DMS79 (cell line): ENCODE measurements at regions not wholly inside any gene's neighbourhood (a gene's known extent, or its start where the extent isn't known, plus 50 kb on each side); places are given as distances from the start of the nearest gene placed in this dataset.

Experiments
- DNase-seq: peaks from one replicate; lab custom pipeline; 2025; lab: John Stamatoyannopoulos, UW

DNA sequence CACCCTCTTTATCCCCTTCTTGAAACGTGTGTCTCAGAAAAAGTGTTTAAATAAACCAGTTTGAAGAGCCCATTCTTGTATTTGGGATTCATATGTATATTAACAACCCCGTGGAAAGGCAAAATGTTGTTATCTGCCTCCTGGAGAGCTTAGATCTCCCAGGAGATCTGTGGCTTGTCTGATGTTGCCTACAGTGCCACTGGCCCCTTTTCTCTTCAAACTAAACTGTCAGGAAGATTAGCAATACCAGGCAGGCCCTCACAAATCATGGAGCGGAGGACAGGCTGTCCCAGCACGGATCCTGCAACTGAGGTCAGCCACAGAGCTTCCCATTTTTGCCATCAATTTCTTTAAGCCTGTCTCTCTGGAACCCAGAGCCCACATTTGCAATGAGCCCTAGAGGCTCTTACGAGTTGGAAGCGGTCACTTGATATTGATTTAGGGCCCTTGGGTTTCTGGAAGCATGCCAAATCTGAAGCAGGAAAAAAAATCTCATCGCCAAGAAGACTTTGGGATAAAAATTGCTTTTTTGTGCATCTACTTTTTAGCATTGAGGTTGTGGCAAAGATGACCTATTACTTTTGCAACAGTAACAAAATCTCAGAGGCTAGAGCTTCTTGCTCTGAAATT lies 234.1 kb downstream of the OPA1 start:
- DNase-seq = peak; percentile 50

DNA sequence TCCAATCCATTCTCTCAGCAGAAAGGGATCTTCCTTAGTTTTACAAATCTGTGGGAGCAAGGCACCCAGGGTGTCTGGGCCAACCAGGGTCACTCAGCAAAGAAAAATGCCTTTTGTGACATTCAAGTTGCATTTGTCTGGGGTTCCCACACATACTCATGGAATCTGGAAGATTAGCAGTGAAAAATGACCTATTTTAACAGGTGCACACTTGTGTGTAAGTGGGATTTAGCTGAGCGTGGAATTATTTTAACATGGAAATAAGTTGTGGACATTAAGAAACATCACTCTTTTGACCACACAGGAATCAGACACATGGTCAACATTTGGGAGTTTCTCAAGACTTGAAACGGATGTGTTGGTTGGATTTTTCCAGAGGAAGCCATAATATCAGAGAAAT lies 234.9 kb downstream of the OPA1 start:
- no peak for DNase-seq

DNA sequence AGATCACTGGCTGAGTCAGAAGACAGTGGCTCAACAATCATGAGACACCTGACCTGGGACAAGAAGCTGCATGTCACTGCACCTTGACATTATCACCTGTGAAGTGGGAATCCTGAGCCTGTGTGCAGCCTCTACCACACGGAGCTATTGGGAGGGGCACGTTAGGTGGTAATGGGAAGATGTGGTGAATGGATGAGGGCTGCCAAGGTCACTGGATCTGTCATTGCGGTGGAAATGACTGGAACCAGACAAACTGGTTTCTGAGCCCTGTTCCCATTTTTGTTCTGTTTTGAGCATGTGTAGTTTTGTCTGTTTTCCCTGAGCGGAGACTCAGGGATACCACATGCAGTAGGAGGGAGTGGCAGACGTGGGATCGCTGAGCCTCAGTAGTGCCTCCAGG lies 235.5 kb downstream of the OPA1 start:
- DNase-seq = peak; percentile 31

DNA sequence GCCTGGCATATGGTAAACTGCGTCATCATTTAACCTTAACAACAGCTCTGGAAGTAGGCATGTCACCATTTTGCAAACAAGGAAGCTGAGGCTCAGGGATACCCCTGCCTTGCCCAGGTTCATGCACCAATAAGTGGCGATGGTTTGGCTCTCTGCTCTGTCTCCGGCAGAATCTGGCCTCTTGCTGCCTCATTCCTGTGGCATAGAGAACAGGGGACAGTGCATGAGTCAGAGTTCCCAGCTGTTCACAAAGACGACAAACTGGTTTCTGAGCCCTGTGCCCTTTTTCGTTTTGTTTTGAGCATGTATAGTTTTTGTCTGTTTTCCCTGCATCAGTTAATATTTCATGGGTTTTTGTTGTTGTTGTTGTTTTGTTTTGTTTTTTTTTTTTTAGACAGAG lies 236.8 kb downstream of the OPA1 start:
- peak; percentile 42 for DNase-seq

DNA sequence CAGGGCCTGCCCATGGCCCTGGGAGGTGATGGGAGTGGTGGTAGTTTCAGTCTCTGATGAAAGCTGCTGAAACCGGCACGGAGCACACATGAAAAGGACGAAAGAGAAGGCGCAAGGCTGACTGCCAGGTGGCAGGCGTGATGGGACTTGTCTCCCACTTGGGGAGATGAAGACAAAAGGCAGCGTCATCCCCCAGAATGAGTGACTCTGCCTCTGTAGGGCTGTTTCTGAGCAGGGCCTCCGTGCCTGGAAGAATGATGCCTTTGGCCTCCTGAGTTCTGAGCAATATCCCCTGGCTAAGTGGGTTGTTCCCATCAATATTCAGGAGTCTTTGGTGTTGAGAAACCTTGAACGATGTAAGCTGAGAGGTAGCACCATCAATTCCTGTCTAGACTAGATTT lies 237.8 kb downstream of the OPA1 start:
- DNase-seq = peak; percentile 99

DNA sequence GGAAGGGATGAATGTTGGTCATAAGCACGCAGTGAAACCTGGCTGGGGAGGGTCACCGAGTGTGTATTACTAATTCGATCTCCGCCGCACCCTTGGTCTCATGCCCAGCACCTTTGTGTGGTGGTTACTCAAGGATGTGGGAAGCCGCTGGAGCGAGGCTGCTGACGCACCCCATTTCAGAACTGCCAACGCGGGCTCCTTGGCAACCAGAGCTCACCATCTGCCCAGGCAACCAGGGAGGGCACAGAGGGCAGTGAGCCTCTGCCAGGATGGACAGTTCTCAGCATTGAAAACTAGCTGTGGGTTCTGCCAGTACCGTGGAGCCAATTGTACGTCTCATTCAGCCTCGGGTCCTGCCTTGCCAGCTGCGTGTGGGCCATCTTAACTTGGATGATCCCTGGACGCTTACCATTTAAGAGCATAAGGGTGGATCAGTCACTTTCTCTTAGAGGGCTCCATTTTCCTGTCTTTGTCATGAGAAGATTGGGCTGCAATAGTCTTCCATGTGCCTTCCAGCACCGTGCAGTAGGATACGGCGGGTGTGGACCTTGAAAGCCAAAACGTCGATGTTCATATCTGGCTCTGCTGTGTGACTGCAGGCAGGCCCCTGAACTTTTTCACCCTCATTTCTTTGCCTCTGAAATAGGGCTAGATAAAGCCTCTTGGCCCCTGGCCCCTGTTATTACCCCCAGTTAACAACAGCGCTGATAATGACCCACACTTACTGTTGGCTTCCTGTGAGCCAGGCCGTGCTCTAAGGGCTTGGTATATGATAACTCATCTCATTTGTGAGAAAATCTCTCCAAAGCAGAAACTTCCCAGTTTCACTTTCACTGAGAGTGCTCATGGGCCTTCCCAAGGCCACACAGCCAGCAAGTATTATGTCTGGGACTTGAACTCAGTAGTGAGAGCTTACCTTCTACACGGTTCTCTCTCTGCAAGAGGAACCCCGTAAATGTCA lies 238.8 kb downstream of the OPA1 start:
- peak; percentile 98 for DNase-seq

DNA sequence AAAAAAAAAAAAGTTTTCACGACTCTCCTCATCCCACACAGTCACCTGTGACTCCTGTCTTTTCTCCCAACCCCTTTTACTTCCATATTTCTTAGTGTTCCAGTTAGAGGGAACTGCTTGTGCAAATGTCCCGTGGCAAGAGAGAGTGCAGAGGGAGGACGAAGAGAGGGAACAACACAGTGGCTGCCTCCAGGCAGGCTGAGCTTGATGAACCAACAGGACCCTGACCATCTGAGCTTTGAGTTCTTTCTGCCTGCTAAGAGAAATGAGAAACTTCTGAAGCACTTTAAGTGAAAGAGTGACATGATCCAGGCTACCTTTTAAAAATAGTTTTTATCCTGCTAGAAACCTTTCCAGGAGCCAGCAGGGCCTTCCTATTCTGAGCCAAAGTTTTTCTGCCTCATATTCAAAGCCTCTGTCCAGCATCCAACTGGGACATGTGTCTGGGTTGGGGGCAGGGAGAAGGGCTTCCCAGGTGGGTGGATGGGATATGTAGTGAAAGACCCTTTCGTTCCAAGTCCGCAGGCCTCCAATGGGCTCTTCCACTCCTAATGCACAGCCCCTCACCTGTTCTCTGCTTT lies 239.9 kb downstream of the OPA1 start:
- no peak for DNase-seq

DNA sequence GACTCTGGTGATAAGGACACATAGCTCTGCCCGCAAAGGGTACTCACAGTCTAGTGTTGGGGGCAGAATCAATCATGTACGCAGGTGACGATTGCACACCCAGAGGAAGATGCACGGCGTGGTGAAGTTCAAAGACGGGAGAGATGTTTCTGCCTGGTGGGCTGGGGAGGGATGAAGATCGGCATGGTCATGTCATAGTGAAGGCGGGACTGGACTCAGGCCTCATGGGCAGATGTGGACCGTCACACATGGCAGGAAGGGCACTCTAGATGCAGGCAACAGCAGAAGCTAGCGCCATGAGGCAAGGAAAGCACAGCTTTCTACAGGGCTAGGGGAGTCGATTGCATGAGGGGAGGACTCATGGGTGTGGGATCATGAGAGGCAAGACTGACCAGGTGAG lies 240.6 kb downstream of the OPA1 start:
- DNase-seq = no peak

DNA sequence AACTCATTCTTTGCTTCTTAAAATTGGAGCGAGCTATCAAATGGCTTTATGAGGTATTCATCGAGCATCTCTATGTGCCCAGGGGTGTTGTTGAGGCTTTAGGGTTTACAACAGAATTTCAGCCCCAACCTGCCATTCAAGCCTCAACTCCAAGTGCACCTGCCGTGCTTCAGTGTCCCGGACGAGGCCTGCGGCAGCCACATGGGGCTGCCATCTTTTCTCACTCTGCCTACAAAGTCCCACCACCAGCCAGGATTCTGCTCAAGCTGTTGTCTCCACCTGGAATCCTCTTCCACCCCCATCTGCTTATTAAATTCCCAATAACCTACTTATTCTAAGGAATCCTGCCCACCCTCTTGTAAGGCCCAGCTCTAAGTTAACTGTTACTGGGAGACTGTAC lies 242.4 kb downstream of the OPA1 start:
- DNase-seq = no peak

DNA sequence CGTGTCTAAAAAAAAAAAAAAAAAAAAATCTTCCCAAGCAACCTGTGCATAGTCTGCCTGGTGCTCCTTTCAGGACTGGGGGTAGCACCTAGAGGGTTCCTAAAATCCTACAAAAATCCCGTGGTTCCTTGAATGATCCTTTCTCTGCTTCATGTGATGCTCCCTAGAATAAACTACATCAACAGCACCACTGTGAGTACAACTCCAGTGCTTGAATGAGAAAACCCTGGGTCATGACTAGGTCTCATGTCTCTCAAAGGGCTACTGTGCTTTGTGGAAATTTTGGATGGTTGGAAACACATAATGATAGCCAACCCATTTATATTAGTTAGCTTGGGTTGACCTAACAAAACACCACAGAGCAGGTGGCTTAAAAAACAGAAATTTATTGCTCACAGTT lies 243.5 kb downstream of the OPA1 start:
- DNase-seq = no peak

DNA sequence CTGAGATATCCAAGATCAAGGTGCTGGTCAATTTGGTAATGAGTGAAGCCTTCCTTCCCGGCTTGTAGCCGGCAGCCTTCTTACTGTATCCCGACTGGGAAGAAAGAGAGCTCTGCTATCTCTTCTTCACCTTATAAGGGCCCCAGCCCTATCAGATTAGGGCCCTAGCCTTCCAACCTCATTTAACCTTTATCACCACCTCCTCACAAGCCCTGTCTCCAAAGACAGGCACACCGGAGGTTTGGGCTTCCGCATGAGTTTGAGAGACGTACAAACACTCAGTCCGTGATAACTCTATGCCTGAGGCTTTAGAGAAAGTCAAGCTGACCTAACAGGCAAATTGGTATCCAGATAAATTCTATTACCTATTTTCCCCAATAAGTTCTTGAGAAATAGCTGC lies 243.9 kb downstream of the OPA1 start:
- no peak for DNase-seq

DNA sequence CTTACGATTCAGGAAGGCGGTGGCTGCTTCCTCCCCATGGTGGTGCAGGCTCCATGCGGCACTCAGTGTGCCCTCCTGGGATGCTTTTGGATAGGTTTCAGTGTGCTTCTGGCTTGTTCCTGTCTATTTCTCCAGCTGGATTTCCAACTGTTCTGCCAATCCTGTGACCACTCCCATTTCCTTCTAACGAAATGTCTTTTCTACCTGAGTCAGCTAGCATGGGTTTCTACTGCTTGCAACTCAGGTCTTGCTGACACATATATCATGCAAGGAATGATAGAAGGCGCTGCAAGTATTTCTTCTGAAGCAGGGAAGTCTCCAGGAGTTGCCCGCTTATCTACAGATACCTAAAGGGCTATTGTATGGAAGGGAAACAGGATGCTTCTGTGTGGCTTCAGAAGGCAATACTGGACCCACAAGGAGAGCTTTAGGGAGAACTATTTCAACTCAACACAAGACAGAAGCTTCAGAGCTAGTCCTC lies 244.4 kb downstream of the OPA1 start:
- DNase-seq = no peak

DNA sequence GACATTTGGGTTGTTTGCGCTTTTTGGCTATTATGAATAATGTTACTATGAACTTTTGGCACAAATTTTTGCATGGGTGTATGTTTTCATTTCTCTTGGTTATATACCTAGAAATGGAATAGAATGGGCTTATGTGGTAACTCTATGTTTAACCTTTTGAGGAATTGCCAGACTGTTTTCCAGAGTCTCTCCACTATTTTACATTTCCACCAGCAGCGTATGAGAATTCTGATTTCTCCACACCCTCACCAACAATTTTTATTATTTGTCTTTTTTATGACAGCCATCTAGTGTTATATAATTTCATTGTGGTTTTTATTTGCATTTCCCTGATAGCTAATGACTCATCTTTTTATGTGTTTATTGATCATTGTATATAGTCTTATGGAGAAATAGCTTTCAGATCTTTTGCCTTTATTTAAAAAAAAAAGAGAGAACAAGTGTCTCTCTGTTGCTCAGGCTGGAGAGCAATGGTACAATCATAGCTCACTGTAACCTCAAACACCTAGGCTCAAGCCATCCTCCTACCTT lies 247.2 kb downstream of the OPA1 start:
- DNase-seq = no peak

DNA sequence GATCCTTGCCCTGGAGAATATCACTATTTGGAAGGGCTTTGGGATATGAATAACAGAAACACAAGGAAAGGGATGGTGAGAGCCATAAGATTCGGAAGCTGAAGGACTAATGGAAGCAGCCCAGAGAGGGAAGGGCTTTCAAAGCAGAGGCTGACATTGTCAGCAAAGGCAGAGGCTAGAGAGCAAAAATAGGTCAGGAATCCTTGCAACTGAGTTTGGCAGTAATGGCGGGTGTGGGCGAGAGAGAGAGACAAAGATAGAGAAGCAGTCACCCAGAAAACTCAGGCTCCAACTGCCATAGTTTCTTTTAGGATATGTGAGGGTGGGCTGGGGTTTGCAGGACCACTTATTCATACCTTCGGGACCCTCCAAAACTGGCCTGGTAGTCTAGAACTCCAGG lies 248.6 kb downstream of the OPA1 start:
- no peak for DNase-seq

DNA sequence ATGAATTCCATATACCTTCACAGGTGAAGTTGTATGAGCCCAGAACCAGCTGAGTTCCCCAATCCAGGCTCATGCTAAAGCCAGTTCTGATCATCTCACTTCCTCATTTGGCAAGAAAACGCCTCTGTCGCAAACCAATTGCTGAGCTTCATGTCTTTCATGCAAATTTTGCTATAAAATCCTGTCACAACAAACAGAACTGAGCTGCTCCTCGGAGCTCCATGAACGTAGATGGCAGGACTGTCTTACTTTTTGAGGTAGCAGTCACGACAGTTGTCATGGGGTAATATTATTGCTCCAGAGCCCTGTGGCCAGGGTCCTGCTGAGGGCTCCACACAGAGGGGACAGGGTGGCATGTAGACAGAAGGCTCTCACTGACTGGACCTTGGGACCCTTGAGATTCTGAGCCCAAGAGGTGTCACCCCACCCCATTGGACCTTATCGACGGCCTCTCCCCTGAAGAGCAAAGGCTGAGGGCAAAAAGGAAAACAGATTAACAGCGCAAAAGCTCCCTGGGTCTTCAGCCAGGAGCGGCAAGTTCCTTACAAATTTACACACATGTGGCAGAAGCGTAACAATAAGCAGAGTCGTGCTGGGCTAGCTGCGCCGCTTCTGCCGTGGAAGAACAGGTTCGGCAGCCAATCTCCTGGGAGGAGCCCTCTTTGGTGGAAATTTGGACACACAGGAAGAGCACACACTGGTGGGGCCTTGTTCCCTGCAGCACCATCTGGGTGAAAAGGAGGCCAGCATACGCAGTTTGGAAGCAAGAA lies 249.2 kb downstream of the OPA1 start:
- no peak for DNase-seq

DNA sequence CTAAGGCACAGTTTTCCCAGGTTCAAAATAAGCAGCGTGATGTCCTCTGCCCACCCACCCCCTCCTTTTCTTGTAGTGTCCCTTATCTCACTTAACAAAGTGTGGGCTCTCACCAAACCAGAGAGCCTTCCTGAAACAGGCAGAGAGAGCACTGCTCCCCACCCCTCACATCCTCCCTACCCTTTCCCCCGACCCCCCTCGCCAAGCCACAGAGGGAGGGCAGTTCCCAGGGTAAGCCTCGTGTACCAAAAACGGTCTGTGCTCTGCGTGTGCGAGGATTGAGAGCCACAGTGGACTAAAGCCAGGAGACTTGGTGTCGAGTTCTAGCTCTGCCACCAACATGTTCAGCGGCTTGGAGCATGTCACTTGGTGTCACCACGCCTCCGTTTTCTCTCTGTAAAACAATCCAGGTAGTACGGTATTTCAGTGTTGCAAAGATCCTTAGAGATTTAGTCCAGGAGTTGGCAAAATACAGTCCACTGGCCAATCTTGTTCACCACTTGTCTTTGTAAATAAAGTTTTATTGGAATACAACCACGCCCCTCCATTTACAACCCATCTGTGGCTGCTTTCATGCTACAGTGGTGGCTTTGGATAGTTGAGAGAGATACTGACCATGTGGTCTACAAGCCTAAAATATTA lies 249.9 kb downstream of the OPA1 start:
- DNase-seq = no peak

DNA sequence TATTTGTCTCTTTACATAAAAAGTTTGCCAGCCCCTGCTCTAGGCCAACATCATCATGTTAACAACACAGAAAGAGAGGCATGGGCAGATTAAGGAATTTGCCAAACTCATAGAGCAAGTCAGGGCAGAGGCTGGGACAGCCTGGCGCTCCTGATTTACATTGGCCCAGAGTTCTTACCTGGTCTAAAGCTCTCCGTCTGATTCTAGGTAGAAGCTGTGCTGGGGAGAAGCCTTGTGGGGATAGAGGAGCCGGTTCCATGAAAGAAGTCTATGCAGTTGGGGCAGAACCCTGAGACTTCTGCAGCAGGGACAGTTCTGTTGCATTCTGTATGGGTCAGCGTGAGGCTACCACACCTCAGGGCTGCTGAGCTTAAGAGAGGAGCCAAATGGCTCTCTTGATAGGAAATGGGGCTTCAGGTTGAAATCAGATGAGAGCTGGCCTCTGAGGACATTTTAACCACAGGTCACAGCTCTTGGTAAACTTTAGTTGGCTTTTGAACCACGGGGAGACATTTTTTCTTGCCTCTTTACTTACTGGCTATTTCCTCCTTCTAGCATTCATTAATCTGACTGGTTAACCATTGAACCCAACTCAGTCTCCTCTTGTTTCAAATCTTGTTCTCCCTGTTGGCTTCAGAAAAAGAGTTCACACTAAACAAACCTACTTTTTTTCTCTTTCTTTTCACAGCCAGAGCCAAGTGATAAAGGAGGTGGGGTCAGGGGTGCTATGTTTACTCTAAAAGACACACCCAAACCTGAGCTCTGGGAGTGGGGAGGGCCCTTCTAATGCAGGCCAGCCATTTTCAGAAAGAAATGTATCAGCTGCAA lies 250.7 kb downstream of the OPA1 start:
- no peak for DNase-seq

DNA sequence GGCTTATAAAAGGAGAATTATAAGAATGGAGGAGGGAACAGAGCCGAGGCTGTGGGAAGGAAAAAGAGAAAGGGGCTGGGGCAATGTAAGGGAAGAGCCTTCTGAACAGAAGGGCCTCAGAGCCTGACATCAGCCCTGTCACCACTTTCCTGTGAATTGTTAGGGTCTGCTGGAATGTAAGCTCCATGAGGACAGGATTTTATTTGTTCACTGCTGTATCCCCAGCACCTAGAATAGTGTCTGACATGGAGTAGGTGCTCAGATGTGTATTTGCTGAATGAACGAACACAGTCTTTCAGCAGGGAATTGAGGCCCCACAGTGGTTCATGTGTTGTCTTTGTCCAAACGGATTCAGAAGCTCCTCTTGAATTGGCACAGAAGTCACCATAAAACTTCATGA lies 251.5 kb downstream of the OPA1 start:
- DNase-seq = no peak

DNA sequence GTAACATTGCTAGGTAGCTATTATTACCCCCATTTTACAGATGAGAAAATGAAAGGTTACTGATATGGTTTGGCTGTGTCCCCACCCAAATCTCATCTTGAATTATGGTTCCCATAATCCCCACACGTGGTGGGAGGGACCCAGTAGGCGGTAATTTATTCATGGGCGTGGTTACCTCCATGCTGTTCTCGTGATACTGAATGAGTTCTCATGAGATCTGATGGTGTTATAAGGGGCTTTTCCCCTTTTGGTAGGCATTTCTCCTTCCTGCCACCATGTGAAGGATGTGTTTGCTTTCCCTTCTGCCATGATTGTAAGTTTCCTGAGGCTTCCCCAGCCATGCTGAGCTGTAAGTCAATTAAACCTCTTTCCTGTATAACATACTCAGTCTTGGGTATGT lies 252.1 kb downstream of the OPA1 start:
- no peak for DNase-seq

DNA sequence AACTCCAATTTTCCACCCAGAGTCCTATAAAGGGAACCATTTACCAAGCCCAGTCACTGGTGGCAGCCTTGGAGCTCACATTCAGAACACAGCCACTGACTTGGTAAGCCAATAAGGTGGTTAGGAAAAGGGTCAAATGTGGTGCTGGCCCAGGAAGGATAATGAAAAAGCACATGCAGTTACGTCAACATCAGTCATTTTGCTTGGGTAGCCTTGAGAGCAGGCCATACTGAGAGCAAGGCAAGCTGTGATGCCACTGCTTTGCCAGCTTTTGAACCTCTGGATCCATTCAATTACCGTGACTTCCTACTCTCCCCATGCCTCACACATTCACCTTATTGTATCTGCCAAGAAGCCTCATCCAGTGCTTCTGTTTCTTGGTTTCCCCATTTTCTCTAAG lies 253.6 kb downstream of the OPA1 start:
- DNase-seq = no peak

DNA sequence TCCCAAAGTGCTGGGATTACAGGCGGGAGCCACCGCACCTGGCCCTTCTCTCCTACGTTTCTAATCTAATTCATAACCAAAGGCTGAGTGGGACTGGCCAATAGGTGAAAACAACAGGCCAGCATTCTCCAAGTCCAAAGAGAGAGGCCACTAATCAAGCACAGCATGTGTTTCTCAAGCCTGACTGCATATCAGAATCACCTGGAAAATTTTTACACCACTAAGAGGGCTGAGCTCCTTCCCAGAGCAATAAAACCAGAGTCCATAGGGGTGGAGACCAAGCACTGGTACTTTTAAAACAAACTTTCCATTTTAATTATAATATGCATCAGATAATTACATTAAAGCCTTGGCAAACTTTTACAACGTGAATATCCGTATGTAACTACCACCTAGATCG lies 254.4 kb downstream of the OPA1 start:
- no peak for DNase-seq
